ENCODE measurements at regions not wholly inside any gene's neighbourhood (a gene's known extent, or its start where the extent isn't known, plus 50 kb on each side); places are given as distances from the start of the nearest gene placed in this dataset.

GRCh38 chr4:71156616-71157015 lies 163.2 kb downstream of the DCK start:
- TF ChIP-seq CTCF (IDR thresholded peaks at IDR 0.05) (no peak), ETV6 (CRISPR knock-in tag; IDR thresholded peaks at IDR 0.05) (no peak), NFE2L1 (CRISPR knock-in tag; IDR thresholded peaks at IDR 0.05) (no peak), ATF1 (CRISPR knock-in tag; IDR thresholded peaks at IDR 0.05) (no peak), ZNF416 (CRISPR knock-in tag; IDR thresholded peaks at IDR 0.05) (no peak), USF2 (CRISPR knock-in tag; IDR thresholded peaks at IDR 0.05) (no peak)
- TF ChIP-seq, protein P1, sequence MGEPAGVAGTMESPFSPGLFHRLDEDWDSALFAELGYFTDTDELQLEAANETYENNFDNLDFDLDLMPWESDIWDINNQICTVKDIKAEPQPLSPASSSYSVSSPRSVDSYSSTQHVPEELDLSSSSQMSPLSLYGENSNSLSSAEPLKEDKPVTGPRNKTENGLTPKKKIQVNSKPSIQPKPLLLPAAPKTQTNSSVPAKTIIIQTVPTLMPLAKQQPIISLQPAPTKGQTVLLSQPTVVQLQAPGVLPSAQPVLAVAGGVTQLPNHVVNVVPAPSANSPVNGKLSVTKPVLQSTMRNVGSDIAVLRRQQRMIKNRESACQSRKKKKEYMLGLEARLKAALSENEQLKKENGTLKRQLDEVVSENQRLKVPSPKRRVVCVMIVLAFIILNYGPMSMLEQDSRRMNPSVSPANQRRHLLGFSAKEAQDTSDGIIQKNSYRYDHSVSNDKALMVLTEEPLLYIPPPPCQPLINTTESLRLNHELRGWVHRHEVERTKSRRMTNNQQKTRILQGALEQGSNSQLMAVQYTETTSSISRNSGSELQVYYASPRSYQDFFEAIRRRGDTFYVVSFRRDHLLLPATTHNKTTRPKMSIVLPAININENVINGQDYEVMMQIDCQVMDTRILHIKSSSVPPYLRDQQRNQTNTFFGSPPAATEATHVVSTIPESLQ (CRISPR knock-in tag; IDR thresholded peaks at IDR 0.05): no peak
- TF ChIP-seq, protein P2, sequence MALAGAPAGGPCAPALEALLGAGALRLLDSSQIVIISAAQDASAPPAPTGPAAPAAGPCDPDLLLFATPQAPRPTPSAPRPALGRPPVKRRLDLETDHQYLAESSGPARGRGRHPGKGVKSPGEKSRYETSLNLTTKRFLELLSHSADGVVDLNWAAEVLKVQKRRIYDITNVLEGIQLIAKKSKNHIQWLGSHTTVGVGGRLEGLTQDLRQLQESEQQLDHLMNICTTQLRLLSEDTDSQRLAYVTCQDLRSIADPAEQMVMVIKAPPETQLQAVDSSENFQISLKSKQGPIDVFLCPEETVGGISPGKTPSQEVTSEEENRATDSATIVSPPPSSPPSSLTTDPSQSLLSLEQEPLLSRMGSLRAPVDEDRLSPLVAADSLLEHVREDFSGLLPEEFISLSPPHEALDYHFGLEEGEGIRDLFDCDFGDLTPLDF (CRISPR knock-in tag; IDR thresholded peaks at IDR 0.05): no peak
